ENCODE measurements at regions not wholly inside any gene's neighbourhood (a gene's known extent, or its start where the extent isn't known, plus 50 kb on each side); places are given as distances from the start of the nearest gene placed in this dataset.

DNA sequence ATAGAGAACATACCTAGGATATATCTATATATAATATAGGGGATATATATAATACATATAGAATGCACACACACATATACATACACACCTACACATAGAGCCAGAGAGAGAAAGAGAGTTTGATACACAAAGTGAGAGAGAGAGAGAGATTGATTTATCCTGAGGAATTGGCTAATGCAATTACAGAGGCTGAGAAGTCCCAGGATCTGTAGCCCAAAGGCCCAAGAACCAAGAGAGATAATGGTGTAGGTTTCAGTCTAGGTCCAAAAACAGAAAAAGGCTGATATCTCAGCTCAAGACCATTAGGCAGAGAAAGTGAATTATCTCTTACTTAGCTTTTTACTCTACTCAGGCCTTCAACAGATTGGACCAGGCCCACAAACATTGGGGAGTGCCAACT, 715.0 kb upstream of the LCORL start:
- H3K4me3 ChIP-seq, result no peak overlapping the region

DNA sequence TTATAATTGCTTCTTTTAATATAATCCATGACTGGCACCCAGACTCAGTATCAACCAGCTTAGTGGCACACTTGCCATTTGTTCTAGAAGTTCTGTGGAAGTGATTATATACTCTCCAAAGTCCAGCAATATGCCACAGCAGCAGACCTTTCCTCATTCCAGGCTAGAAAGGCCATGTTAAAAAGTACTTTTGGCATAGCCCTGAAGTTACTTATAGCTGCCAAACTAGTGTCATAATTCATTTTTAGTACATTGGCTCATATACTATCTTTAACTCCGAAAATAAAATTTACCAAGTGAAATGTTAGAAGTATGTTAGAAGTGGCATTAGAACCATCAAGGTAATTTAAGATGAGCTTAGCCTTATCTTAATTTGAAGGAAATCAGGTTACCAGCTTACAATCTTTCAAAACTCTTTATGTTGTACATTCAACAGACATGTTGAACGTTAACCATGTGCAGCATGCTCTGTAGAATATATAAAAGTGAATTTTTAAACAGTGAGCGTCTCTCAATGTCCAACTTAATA, 714.2 kb upstream of the LCORL start:
- no peak for DNase-seq
- Histone ChIP-seq H3K27ac (no peak overlapping the region), H3K9me3 (no peaks in the 10 kb centered on the region), H3K4me3 (no peak overlapping the region), H3K36me3 (no peaks in the 10 kb centered on the region), H3K27me3 (no peaks in the 10 kb centered on the region), H3K4me1 (no peaks in the 10 kb centered on the region)
- intact Hi-C loops (cut with DNase I), result no loop called here
- 59 to 73% methylated on average over 3 of the region's 3 CpGs for WGBS, 2 donors
- no peak for TF ChIP-seq POLR2A (IDR thresholded peaks at IDR 0.05)
- TF ChIP-seq CTCF (IDR thresholded peaks at IDR 0.05), result no peak

More for the DNA sequence above, 715.0 kb upstream of the LCORL start:
- no peak for DNase-seq
- H3K27me3 ChIP-seq, result no peaks in the 10 kb centered on the region
- H3K36me3 ChIP-seq, result no peaks in the 10 kb centered on the region
- intact Hi-C loops (cut with DNase I), result no loop called here
- no peaks in the 10 kb centered on the region for H3K9me3 ChIP-seq
- TF ChIP-seq POLR2A (IDR thresholded peaks at IDR 0.05) (no peak), CTCF (IDR thresholded peaks at IDR 0.05) (no peak)
- H3K27ac ChIP-seq, result no peak overlapping the region
- no peaks in the 10 kb centered on the region for H3K4me1 ChIP-seq

GRCh38 chr4:18734405-18734804, 712.9 kb upstream of the LCORL start:
- Histone ChIP-seq H3K9me3 (no peaks in the 10 kb centered on the region), H3K4me1 (no peaks in the 10 kb centered on the region), H3K27me3 (no peaks in the 10 kb centered on the region), H3K36me3 (no peaks in the 10 kb centered on the region), H3K27ac (no peak overlapping the region), H3K4me3 (no peak overlapping the region)
- 41 to 52% methylated on average over 2 of the region's 2 CpGs for WGBS, 2 donors
- no peak for DNase-seq
- TF ChIP-seq CTCF (IDR thresholded peaks at IDR 0.05), result no peak
- TF ChIP-seq POLR2A (IDR thresholded peaks at IDR 0.05), result no peak
- intact Hi-C loops (cut with DNase I), result no loop called here

- 21 to 26% methylated on average over 2 of the region's 2 CpGs for whole genome bisulfite sequencing, 2 donors
- Histone ChIP-seq H3K9me3 (no peaks in the 10 kb centered on the region), H3K4me3 (no peak overlapping the region), H3K27me3 (no peaks in the 10 kb centered on the region), H3K4me1 (no peaks in the 10 kb centered on the region), H3K36me3 (no peaks in the 10 kb centered on the region), H3K27ac (no peak overlapping the region)
- no peak for DNase-seq
- intact Hi-C loops (cut with DNase I), result no loop called here
- TF ChIP-seq CTCF (IDR thresholded peaks at IDR 0.05) (no peak), POLR2A (IDR thresholded peaks at IDR 0.05) (no peak)
Measured at GRCh38 chr4:18733961-18734360, 712.4 kb upstream of the LCORL start.

DNA sequence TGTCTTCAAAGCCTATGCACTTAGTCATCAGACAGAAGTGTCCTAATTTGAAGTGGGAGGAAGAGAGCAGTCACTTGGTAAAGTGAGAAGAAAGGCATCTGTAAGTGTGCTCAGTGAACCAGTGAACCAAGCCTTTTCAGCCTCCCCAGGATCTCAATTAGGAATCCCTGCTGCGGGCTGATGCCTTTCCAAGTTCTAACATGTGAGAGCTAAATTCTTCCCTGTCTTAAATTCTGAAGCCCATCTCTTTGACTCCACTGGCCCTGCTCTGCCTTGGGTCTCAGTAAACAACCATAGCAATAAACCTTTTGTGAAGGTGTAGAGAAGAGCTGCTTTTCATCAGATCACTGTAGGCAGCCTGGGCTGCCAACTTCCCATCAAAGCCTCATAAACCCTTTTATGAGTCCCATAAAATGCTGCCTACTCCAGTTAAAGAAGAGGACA, 701.2 kb upstream of the LCORL start:
- no peak overlapping the region for H3K27ac ChIP-seq
- WGBS, 2 donors, result 33% methylated on average over 1 of the region's 1 CpG; no CpG with 5 or more reads in 1 of the 2 donors
- H3K9me3 ChIP-seq, result no peaks in the 10 kb centered on the region
- no peaks in the 10 kb centered on the region for H3K4me1 ChIP-seq
- intact Hi-C loops (cut with DNase I), result no loop called here
- H3K27me3 ChIP-seq, result no peaks in the 10 kb centered on the region
- no peaks in the 10 kb centered on the region for H3K36me3 ChIP-seq
- no peak for DNase-seq
- no peak for TF ChIP-seq CTCF (IDR thresholded peaks at IDR 0.05)
- no peak for TF ChIP-seq POLR2A (IDR thresholded peaks at IDR 0.05)
- H3K4me3 ChIP-seq, result no peak overlapping the region

Data from esophagus squamous epithelium (tissue), 5 donors.